GM23338 (cell line): ENCODE measurements at regions not wholly inside any gene's neighbourhood (a gene's known extent, or its start where the extent isn't known, plus 50 kb on each side); places are given as distances from the start of the nearest gene placed in this dataset.

Experiments used
- ATAC-seq: fragments of 200-7000 bp; cut with Tn5 transposase; 3 replicates; pipeline ENCODE4 v1.9.1; 2020
- DNase-seq: peaks from one replicate; pipeline ENCODE4 v3.0.0-alpha.2; 2015; ENCODE audit warnings: low spot score
- H2AFZ ChIP-seq: fragments of 200-600 bp; sonication (generic); 2 replicates; pipeline ENCODE4 v1.8.0; 2016; ENCODE audit warnings: antibody characterized with exemption, mild to moderate bottlenecking, moderate library complexity
- H3F3A ChIP-seq: fragments of 200-600 bp; sonication (generic); replicated peaks from 2 replicates; pipeline ENCODE4 v1.8.0; 2017; ENCODE audit warnings: antibody characterized with exemption, mixed run types, low read depth
- H3K27ac ChIP-seq: fragments of 200-600 bp; sonication (generic); 2 replicates; pipeline ENCODE4 v1.6.1; 2016; ENCODE audit warnings: low read depth
- H3K27me3 ChIP-seq: fragments of 200-600 bp; sonication (generic); 2 replicates; pipeline ENCODE4 v1.8.0; 2016; ENCODE audit warnings: mild to moderate bottlenecking, mixed run types, moderate library complexity; ENCODE audit not compliant: insufficient read depth
- H3K36me3 ChIP-seq: fragments of 200-600 bp; sonication (generic); 2 replicates; pipeline ENCODE4 v1.8.0; 2016; ENCODE audit warnings: mild to moderate bottlenecking; ENCODE audit not compliant: insufficient read depth
- H3K4me1 ChIP-seq: fragments of 200-600 bp; sonication (generic); 2 replicates; pipeline ENCODE4 v1.8.0; 2016; ENCODE audit warnings: mild to moderate bottlenecking, moderate library complexity; ENCODE audit not compliant: insufficient read depth
- H3K4me2 ChIP-seq: fragments of 200-600 bp; sonication (generic); 2 replicates; pipeline ENCODE4 v1.7.1; 2017; ENCODE audit warnings: mixed run types
- H3K4me3 ChIP-seq: fragments of 200-600 bp; sonication (generic); 2 replicates; pipeline ENCODE4 v1.6.1; 2016; ENCODE audit warnings: mixed run types
- H3K79me2 ChIP-seq: fragments of 200-600 bp; sonication (generic); replicated peaks from 2 replicates; pipeline ENCODE4 v1.8.0; 2017; ENCODE audit warnings: mild to moderate bottlenecking; ENCODE audit not compliant: insufficient read depth
- H3K9me2 ChIP-seq: fragments of 200-600 bp; sonication (generic); 2 replicates; pipeline ENCODE4 v1.8.0; 2017; ENCODE audit not compliant: insufficient read depth
- H4K20me1 ChIP-seq: fragments of 200-600 bp; sonication (generic); replicated peaks from 2 replicates; pipeline ENCODE4 v1.8.0; 2017; ENCODE audit warnings: mild to moderate bottlenecking; ENCODE audit not compliant: insufficient read depth
- H3K27ac Mint-ChIP-seq: 2 replicates; pipeline ENCODE4 v1.8.0; 2020; ENCODE audit warnings: inconsistent platforms, mild to moderate bottlenecking, moderate library complexity, mixed read lengths
- H3K27me3 Mint-ChIP-seq: 3 replicates; pipeline ENCODE4 v1.8.0; 2022; ENCODE audit warnings: low read depth, mild to moderate bottlenecking, moderate library complexity, mixed read lengths, inconsistent platforms; ENCODE audit not compliant: insufficient read depth, poor library complexity
- H3K36me3 Mint-ChIP-seq: 3 replicates; pipeline ENCODE4 v1.8.0; 2021; ENCODE audit warnings: low read depth, mild to moderate bottlenecking, inconsistent platforms, moderate library complexity, mixed read lengths
- H3K4me1 Mint-ChIP-seq: 3 replicates; pipeline ENCODE4 v1.8.0; 2020; ENCODE audit warnings: mild to moderate bottlenecking, inconsistent platforms, mixed read lengths
- H3K4me3 Mint-ChIP-seq: 3 replicates; pipeline ENCODE4 v1.8.0; 2021; ENCODE audit warnings: moderate library complexity, mild to moderate bottlenecking, inconsistent platforms, mixed read lengths
- H3K9me3 Mint-ChIP-seq: 3 replicates; pipeline ENCODE4 v1.8.0; 2020; ENCODE audit warnings: moderate library complexity, mild to moderate bottlenecking, inconsistent platforms, mixed read lengths
- CREB1 ChIP-seq: fragments of 250-450 bp; sonication (Bioruptor Pico); IDR thresholded peaks from 2 replicates; pipeline ENCODE4 v1.5.0; 2020; ENCODE audit warnings: low read depth, mild to moderate bottlenecking, moderate library complexity
- CTCF ChIP-seq, 2 experiments: fragments of 200-600 bp in 1 of 2; sonication (generic) in 1 of 2; conservative IDR thresholded peaks; 2 replicates each; pipeline versions ENCODE4 v1.5.1 to v1.6.1; 2016 to 2017; ENCODE audit warnings: antibody characterized with exemption in 2 of 2, low read depth in 2 of 2, mild to moderate bottlenecking in 2 of 2, moderate library complexity in 1 of 2
- EZH2 ChIP-seq: fragments of 200-600 bp; sonication (generic); IDR thresholded peaks from one replicate; pipeline ENCODE4 v1.8.0; 2017; ENCODE audit warnings: antibody characterized with exemption, mild to moderate bottlenecking, low read depth; ENCODE audit not compliant: unreplicated experiment
- EZH2phosphoT487 ChIP-seq: fragments of 200-600 bp; sonication (generic); IDR thresholded peaks from one replicate; pipeline ENCODE4 v1.8.1; 2018; ENCODE audit warnings: antibody characterized with exemption; ENCODE audit not compliant: unreplicated experiment
- JUNB ChIP-seq: IDR thresholded peaks from one replicate; pipeline ENCODE4 v1.6.1; 2016; ENCODE audit warnings: antibody characterized with exemption; ENCODE audit not compliant: unreplicated experiment
- NANOG ChIP-seq: IDR thresholded peaks from 2 replicates; pipeline ENCODE4 v1.6.1; 2016; ENCODE audit warnings: antibody characterized with exemption, borderline replicate concordance
- POLR2AphosphoS5 ChIP-seq: IDR thresholded peaks from 2 replicates; pipeline ENCODE4 v1.6.1; 2016; ENCODE audit warnings: antibody characterized with exemption, low read depth
- REST ChIP-seq: IDR thresholded peaks from one replicate; pipeline ENCODE4 v1.6.1; 2018; ENCODE audit warnings: antibody characterized with exemption; ENCODE audit not compliant: unreplicated experiment
- STAT1 ChIP-seq: IDR thresholded peaks from one replicate; pipeline ENCODE4 v1.6.1; 2016; ENCODE audit warnings: antibody characterized with exemption; ENCODE audit not compliant: unreplicated experiment
- ZNF331 ChIP-seq: fragments of 250-450 bp; sonication (Bioruptor Pico); IDR thresholded peaks from 2 replicates; pipeline ENCODE4 v1.5.0; 2020; ENCODE audit warnings: low read depth, mild to moderate bottlenecking, moderate library complexity
- ZNF462 ChIP-seq: fragments of 250-450 bp; sonication (Bioruptor Pico); IDR thresholded peaks from 2 replicates; pipeline ENCODE4 v1.5.0; 2020; ENCODE audit warnings: mild to moderate bottlenecking, moderate library complexity

- TF ChIP-seq CREB1 (CRISPR knock-in tag), result no peak
- no peak for TF ChIP-seq CTCF (conservative IDR thresholded peaks at IDR 0.05; ENCODE audit: low read depth in 2 of 2)
- TF ChIP-seq EZH2, result no peak
- TF ChIP-seq ZNF331, result no peak
- no peak for TF ChIP-seq STAT1
- TF ChIP-seq NANOG, result no peak
- TF ChIP-seq POLR2AphosphoS5, result no peak
- TF ChIP-seq EZH2phosphoT487, result no peak
These were observed 99.0 kb upstream of the NEO1 start (continued) for GRCh38 chr15:72953306-72953705.

- no peaks in the 10 kb centered on the region for H3K36me3 ChIP-seq
- H4K20me1 ChIP-seq, result no peaks in the 10 kb centered on the region
- Mint-ChIP-seq H3K9me3 (no peaks in the 10 kb centered on the region), H3K27me3 (peaks cover 4% of the 10 kb centered on the region), H3K4me3 (no peak overlapping the region), H3K4me1 (peaks cover 10% of the 10 kb centered on the region; the same call in 2 of the 3 replicates), H3K27ac (no peak overlapping the region), H3K36me3 (no peaks in the 10 kb centered on the region)
- H2AFZ ChIP-seq, result no peak overlapping the region
- H3K4me1 ChIP-seq, result peaks cover 7% of the 10 kb centered on the region; the same call in 1 of the 2 replicates
- no peak overlapping the region for H3K27ac ChIP-seq
- no peak overlapping the region for H3K4me3 ChIP-seq
- ATAC-seq, result no peak
- no peaks in the 10 kb centered on the region for H3K27me3 ChIP-seq
- H3K4me2 ChIP-seq, result no peak overlapping the region
- no peaks in the 10 kb centered on the region for H3K9me2 ChIP-seq
- no peak for DNase-seq
- H3K79me2 ChIP-seq, result no peaks in the 10 kb centered on the region
- no peaks in the 10 kb centered on the region for H3F3A ChIP-seq
- TF ChIP-seq NANOG (no peak), POLR2AphosphoS5 (no peak), EZH2phosphoT487 (no peak), JUNB (no peak), CREB1 (CRISPR knock-in tag) (no peak), REST (no peak), CTCF (conservative IDR thresholded peaks at IDR 0.05; ENCODE audit: low read depth in 2 of 2) (no peak), EZH2 (no peak), ZNF462 (no peak), ZNF331 (no peak), STAT1 (no peak)
These were observed 100.1 kb upstream of the NEO1 start for GRCh38 chr15:72952151-72952550.
